Lower leg skin (tissue), 4 donors: ENCODE measurements at regions not wholly inside any gene's neighbourhood (a gene's known extent, or its start where the extent isn't known, plus 50 kb on each side); places are given as distances from the start of the nearest gene placed in this dataset.
"Not testable (repeated sequence)": the region's sequence is repeated elsewhere in the genome, so short reads cannot be mapped to it uniquely, and the experiment has no call there.

Experiments
- DNase-seq, 2 donors: peaks; one replicate each; pipeline ENCODE4 v3.0.0-alpha.2; 2019; ENCODE audit warnings: low spot score in 2 of 2
- H3K4me3 ChIP-seq: fragments of 200-600 bp; sonication (generic); 2 replicates; pipeline ENCODE4 v1.5.1; 2017; ENCODE audit warnings: mild to moderate bottlenecking, low read depth; ENCODE audit not compliant: poor library complexity, severe bottlenecking
- CTCF ChIP-seq, 3 donors: fragments of 450-650 bp; IDR thresholded peaks; one replicate each; pipeline ENCODE4 v1.5.1; 2016; ENCODE audit warnings: antibody characterized with exemption in 3 of 3, mild to moderate bottlenecking in 3 of 3, moderate library complexity in 2 of 3
- POLR2A ChIP-seq, 2 donors: fragments of 450-650 bp; IDR thresholded peaks; one replicate each; pipeline ENCODE4 v1.6.1; 2016 to 2017; ENCODE audit warnings: antibody characterized with exemption in 2 of 2, mild to moderate bottlenecking in 1 of 2, moderate library complexity in 1 of 2
- WGBS, 2 donors: methylation state at CpG; one replicate each; pipeline ENCODE4 v1.1.5; 2018; 5-methylcytosine and 5-hydroxymethylcytosine counted together
- intact Hi-C: fragments of 100-400 bp; cut with DNase I; formaldehyde crosslinking; loops from one replicate; pipeline ENCODE4 v1.15.0; 2023; ENCODE audit warnings: low total_unique reads

GRCh38 chr2:56816666-56817065, 632.9 kb downstream of the CCDC85A start:
- DNase-seq: no peak
- TF ChIP-seq CTCF (IDR thresholded peaks at IDR 0.05) (no peak), POLR2A (IDR thresholded peaks at IDR 0.05) (no peak)
- WGBS, 2 donors: 62 to 70% methylated on average over 2 to 4 of the region's 5 CpGs
- no peak overlapping the region for H3K4me3 ChIP-seq
- intact Hi-C loops: no loop called here

GRCh38 chr2:56831780-56832179, 648.0 kb downstream of the CCDC85A start:
- 68 to 79% methylated on average over 1 of the region's 1 CpG for WGBS, 2 donors
- intact Hi-C loops: no loop called here
- TF ChIP-seq POLR2A (IDR thresholded peaks at IDR 0.05): no peak
- TF ChIP-seq CTCF (IDR thresholded peaks at IDR 0.05): no peak
- no peak overlapping the region for H3K4me3 ChIP-seq
- no peak for DNase-seq

DNA sequence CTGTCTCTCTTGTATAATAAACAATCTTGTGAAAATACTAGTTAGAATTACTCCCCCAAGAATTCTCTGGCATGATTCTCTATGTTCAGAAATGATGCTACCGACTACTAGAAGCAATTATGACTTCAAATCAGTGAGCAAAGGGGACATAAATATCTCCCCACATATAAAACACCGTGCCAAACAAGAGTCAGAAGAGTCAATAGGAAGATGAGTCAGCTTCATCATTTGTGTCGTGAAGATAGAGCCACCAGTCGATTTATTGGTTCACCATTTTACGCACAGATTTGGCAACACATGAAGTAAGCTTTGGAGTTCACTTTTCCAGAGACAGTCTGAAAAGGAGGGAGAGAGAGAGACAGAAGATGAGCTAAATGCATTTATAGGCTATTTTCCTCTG, 650.9 kb downstream of the CCDC85A start:
- no peak overlapping the region for H3K4me3 ChIP-seq
- no peak for DNase-seq
- intact Hi-C loops: no loop called here
- WGBS, 2 donors: 74 to 75% methylated on average over 5 of the region's 5 CpGs
- TF ChIP-seq POLR2A (IDR thresholded peaks at IDR 0.05) (no peak), CTCF (IDR thresholded peaks at IDR 0.05) (no peak)

DNA sequence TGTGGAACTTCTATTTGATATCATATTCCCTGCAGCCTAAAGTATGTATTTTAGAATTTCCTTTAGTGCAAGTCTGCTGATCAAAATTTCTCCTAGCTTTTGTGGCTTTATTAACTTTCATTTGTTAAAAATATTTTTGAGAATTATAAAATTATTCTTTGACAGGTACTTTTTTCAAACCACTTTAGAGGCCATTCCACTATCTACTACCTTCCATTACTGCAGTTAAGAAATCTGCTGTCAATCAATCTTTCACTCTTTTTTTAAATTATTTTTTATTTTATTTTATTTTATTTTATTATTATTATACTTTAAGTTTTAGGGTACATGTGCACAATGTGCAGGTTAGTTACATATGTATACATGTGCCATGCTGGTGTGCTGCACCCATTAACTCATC, 656.2 kb downstream of the CCDC85A start:
- DNase-seq, H3K4me3 ChIP-seq, intact Hi-C loops: not testable (repeated sequence)

DNA sequence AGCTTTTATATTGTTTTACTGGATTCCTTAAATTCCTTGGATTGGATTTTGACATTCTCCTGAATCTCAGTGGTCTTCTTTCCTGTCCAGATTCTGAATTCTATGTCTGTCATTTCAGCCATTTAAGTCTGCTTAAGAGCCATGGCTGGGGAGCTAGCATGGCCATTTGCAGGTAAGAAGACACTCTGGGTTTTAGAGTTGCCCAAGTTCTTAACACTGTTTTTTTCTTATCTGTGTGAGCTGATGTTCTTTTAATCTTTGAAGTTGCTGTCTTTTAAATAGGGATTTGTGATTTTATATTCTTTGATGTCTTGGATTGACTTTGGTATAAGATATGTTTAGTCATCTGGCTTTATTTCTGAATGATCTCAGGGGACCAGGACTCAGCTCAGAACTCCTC, 677.2 kb downstream of the CCDC85A start:
- TF ChIP-seq CTCF (IDR thresholded peaks at IDR 0.05): no peak
- TF ChIP-seq POLR2A (IDR thresholded peaks at IDR 0.05): no peak
- DNase-seq: no peak
- no peak overlapping the region for H3K4me3 ChIP-seq
- intact Hi-C loops: no loop called here

DNA sequence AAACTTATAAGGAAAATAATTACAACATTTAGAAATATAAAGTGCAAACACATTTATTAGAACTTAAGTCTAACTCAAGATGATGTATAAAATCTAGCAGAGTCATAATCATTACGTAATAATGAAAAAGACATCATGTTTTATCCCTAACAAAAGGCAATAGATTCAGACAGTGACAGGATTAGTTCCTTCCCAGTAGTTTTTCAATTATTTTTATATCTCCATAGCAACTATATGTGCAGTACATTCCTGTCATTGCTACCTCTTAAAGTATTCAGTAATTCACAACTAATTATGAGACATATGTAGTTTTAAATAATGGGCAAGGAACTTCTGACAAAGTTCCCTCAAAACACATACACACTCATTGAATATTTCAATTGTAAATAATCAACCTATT, 687.9 kb downstream of the CCDC85A start:
- intact Hi-C loops: no loop called here
- DNase-seq: no peak
- no peak for TF ChIP-seq CTCF (IDR thresholded peaks at IDR 0.05)
- no peak for TF ChIP-seq POLR2A (IDR thresholded peaks at IDR 0.05)
- 57 to 67% methylated on average over 1 of the region's 1 CpG for WGBS, 2 donors
- H3K4me3 ChIP-seq: no peak overlapping the region
